Mucosa of descending colon (tissue), 3 donors: ENCODE measurements at regions not wholly inside any gene's neighbourhood (a gene's known extent, or its start where the extent isn't known, plus 50 kb on each side); places are given as distances from the start of the nearest gene placed in this dataset.

ENCODE experiments used
- ATAC-seq: fragments of 200-7000 bp; cut with Tn5 transposase; one replicate; pipeline ENCODE4 v1.9.1; 2020; ENCODE audit warnings: mild to moderate bottlenecking, moderate library complexity
- DNase-seq, 3 donors: peaks; one replicate each; pipeline ENCODE4 v3.0.0-alpha.2; 2020
- H3K36me3 ChIP-seq: fragments of 200-600 bp; one replicate; pipeline ENCODE4 v1.8.0; 2021; ENCODE audit warnings: low read depth, mild to moderate bottlenecking
- H3K4me1 ChIP-seq: fragments of 200-600 bp; one replicate; pipeline ENCODE4 v1.8.0; 2021; ENCODE audit warnings: low read depth, mild to moderate bottlenecking
- H3K4me3 ChIP-seq: fragments of 200-600 bp; one replicate; pipeline ENCODE4 v1.8.0; 2021; ENCODE audit warnings: mild to moderate bottlenecking
- H3K9me3 ChIP-seq: fragments of 200-600 bp; one replicate; pipeline ENCODE4 v1.8.0; 2021; ENCODE audit warnings: mild to moderate bottlenecking
- intact Hi-C, 2 donors: fragments of 100-400 bp; cut with DNase I in 1 of 2; cut with micrococcal nuclease in 1 of 2; formaldehyde crosslinking; loops; one replicate each; pipeline versions ENCODE4 v1.11.0 to v1.11.1; 2022; cut with DNase I, micrococcal nuclease
- TF ChIP-seq, protein P1 (sequence below): fragments of 200-600 bp; IDR thresholded peaks from one replicate; pipeline ENCODE4 v1.8.0; 2022; ENCODE audit warnings: antibody characterized with exemption, mild to moderate bottlenecking
- donor health status: DM: no; HTN: no; CAD: no; lungs with moderate emphysema.
- donor health status: DM: no; HTN: no; CAD: no.
- donor health status: DM: no; HTN: yes; CAD: no.

- TF ChIP-seq, protein P1, sequence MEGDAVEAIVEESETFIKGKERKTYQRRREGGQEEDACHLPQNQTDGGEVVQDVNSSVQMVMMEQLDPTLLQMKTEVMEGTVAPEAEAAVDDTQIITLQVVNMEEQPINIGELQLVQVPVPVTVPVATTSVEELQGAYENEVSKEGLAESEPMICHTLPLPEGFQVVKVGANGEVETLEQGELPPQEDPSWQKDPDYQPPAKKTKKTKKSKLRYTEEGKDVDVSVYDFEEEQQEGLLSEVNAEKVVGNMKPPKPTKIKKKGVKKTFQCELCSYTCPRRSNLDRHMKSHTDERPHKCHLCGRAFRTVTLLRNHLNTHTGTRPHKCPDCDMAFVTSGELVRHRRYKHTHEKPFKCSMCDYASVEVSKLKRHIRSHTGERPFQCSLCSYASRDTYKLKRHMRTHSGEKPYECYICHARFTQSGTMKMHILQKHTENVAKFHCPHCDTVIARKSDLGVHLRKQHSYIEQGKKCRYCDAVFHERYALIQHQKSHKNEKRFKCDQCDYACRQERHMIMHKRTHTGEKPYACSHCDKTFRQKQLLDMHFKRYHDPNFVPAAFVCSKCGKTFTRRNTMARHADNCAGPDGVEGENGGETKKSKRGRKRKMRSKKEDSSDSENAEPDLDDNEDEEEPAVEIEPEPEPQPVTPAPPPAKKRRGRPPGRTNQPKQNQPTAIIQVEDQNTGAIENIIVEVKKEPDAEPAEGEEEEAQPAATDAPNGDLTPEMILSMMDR: no peak
- H3K4me3 ChIP-seq: no peak overlapping the region
- no peaks in the 10 kb centered on the region for H3K36me3 ChIP-seq
- no peaks in the 10 kb centered on the region for H3K4me1 ChIP-seq
- no peaks in the 10 kb centered on the region for H3K9me3 ChIP-seq
- DNase-seq: no peak
- ATAC-seq: no peak
- intact Hi-C loops: no loop called here
These were observed 485.0 kb upstream of the ATP11B start for GRCh38 chr3:182308328-182308727.

DNA sequence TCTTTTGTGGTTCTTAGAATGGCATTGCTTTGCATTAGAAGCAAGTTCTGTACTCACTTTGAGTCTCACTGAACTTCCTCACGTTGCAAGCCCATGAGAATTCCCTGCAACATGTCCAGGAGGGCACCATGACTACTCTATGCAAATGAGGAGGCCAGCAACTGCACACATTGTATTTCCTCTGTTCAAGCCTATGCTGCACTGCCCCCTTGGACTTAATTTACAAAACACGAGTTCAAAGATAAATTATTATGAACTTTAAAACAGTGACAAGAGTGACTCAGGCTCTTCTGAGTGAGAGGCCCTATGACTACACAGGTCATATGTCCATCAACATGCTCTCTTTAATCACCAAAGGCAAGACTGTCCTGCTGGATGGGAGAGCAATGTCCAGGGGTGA, 484.2 kb upstream of the ATP11B start:
- Histone ChIP-seq H3K4me3 (no peak overlapping the region), H3K36me3 (no peaks in the 10 kb centered on the region), H3K4me1 (no peaks in the 10 kb centered on the region), H3K9me3 (no peaks in the 10 kb centered on the region)
- DNase-seq: no peak
- TF ChIP-seq, protein P1: no peak
- ATAC-seq: peak; percentile 13
- intact Hi-C loops: no loop called here

DNA sequence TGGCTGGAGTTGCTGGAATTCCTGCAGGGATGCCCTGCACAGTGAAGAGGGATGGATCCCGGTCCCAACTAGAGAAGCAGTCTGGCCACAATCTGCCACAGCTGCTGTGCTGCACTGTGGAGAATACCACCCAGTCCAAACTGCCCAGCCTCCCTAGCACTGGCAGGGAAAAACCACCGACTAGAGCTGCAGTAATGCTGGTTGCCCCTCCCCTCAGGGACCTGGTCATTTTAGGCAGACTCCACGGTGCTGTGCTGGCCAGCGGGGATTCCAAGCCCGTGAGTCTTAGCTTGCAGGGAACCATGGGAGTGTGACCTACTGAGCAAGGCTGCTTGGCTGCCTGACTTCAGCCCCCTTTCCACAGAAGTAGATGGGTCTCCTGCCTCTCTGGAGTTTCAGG, 478.0 kb upstream of the ATP11B start:
- ATAC-seq (no peak), DNase-seq (no peak)
- TF ChIP-seq, protein P1: no peak
- no peaks in the 10 kb centered on the region for H3K36me3 ChIP-seq
- H3K4me1 ChIP-seq: no peaks in the 10 kb centered on the region
- H3K9me3 ChIP-seq: peaks cover 8% of the 10 kb centered on the region
- intact Hi-C loops: no loop called here
- H3K4me3 ChIP-seq: no peak overlapping the region

- no peak for ATAC-seq
- Histone ChIP-seq H3K9me3 (peaks cover 8% of the 10 kb centered on the region), H3K4me1 (no peaks in the 10 kb centered on the region), H3K36me3 (no peaks in the 10 kb centered on the region), H3K4me3 (no peak overlapping the region)
- intact Hi-C loops: no loop called here
- TF ChIP-seq, protein P1: no peak
- DNase-seq: no peak
These were observed 470.1 kb upstream of the ATP11B start for GRCh38 chr3:182323126-182323700.

GRCh38 chr3:182323898-182324297, 469.4 kb upstream of the ATP11B start:
- no peak for DNase-seq
- TF ChIP-seq, protein P1: no peak
- H3K36me3 ChIP-seq: no peaks in the 10 kb centered on the region
- ATAC-seq: no peak
- no peak overlapping the region for H3K4me3 ChIP-seq
- intact Hi-C loops: no loop called here
- peaks cover 8% of the 10 kb centered on the region for H3K9me3 ChIP-seq
- H3K4me1 ChIP-seq: no peaks in the 10 kb centered on the region
